ENCODE measurements at regions not wholly inside any gene's neighbourhood (a gene's known extent, or its start where the extent isn't known, plus 50 kb on each side); places are given as distances from the start of the nearest gene placed in this dataset.

DNA sequence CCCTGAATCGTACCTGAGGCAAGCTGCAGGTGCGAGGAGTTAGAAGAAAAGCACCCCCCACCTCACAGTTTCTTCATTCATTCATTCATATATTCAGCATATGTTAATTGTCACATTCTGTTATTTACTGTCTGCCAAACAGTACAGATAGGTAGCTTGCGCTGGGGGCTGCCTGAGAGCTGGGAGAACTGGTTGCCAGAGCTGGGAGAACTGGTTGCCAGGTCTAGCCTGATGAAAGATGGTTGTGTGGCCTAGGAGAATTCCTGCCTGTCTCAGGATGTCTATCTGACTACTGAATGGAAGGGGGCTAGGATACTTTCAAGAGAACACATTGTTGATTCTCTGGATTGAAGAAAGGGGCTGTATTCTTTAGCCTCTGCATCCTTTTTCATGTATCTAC, 225.9 kb upstream of the POU3F1 start:
- no peak overlapping the region for H3K27ac ChIP-seq (ENCODE audit: low read depth in 1 of 2, low read length in 2 of 2)
- no peaks in the 10 kb centered on the region for H3K9me3 ChIP-seq (ENCODE audit: control insufficient read depth in 4 of 4, low read length in 3 of 4)
- H3K27me3 ChIP-seq (ENCODE audit: control insufficient read depth in 4 of 4, insufficient read depth in 4 of 4, low read length in 3 of 4) = no peaks in the 10 kb centered on the region
- DNase-seq (ENCODE audit: low spot score) = no peak
- H3K4me3 ChIP-seq (ENCODE audit: low read depth in 1 of 3, low read length in 3 of 3) = no peak overlapping the region
- H3K36me3 ChIP-seq (ENCODE audit: control insufficient read depth in 4 of 4, insufficient read depth in 3 of 4, low read depth in 1 of 4, low read length in 3 of 4) = no peaks in the 10 kb centered on the region
- TF ChIP-seq, protein P1, sequence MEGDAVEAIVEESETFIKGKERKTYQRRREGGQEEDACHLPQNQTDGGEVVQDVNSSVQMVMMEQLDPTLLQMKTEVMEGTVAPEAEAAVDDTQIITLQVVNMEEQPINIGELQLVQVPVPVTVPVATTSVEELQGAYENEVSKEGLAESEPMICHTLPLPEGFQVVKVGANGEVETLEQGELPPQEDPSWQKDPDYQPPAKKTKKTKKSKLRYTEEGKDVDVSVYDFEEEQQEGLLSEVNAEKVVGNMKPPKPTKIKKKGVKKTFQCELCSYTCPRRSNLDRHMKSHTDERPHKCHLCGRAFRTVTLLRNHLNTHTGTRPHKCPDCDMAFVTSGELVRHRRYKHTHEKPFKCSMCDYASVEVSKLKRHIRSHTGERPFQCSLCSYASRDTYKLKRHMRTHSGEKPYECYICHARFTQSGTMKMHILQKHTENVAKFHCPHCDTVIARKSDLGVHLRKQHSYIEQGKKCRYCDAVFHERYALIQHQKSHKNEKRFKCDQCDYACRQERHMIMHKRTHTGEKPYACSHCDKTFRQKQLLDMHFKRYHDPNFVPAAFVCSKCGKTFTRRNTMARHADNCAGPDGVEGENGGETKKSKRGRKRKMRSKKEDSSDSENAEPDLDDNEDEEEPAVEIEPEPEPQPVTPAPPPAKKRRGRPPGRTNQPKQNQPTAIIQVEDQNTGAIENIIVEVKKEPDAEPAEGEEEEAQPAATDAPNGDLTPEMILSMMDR (IDR thresholded peaks at IDR 0.05; ENCODE audit: low read depth, low read length, missing input control) = no peak
- H3K4me1 ChIP-seq (ENCODE audit: control insufficient read depth in 4 of 4, insufficient read depth in 4 of 4, low read length in 3 of 4) = peaks cover 0 to 3% (median 0%) of the 10 kb centered on the region in 4 donors
- no peak overlapping the region for H3K9ac ChIP-seq (ENCODE audit: low read depth in 1 of 2, low read length in 2 of 2)
- 88% methylated on average over 3 of the region's 3 CpGs for WGBS

DNA sequence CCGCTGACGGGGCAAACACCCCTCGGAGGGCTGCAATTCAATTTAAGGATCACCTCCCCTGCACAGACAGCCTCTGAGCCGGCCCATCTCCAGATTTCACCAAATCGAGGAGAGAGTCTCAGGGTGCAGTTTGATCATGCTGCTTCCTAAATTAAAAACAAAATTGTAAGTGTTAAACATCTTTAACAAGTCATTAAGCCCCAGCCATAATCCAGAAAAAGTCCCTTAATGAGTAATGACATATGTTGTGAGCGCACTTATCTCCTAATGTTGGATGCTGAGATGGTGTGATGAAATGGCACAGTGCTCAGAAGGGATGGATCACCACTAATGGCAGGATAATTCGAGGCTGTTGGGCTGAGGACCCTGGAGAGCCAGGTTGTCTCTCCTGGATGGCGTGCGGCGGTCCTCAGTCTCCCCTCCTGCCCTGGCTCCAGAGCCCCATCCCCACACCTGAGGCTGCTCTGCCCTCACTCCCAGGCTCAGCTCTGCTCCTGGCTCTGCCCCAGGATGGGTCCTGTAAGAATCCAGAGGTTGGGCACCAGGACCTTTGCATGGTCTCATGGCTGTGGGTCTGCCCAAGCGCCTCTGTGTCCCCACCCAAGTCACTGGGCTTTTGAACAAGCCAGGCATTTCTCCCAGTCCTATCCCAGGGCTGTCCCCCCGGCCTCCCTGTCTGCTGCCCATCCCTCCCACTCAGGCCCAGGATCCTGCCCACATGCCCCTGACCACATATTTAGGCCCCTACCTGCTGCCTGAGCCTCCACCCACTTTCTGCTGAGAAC, 224.4 kb upstream of the POU3F1 start:
- H3K9ac ChIP-seq (ENCODE audit: low read depth in 1 of 2, low read length in 2 of 2) = no peak overlapping the region
- no peak for TF ChIP-seq SP1 (IDR thresholded peaks at IDR 0.05)
- TF ChIP-seq RXRA (IDR thresholded peaks at IDR 0.05) = no peak
- no peak for TF ChIP-seq FOXA1 (IDR thresholded peaks at IDR 0.05)
- no peak for TF ChIP-seq YY1 (IDR thresholded peaks at IDR 0.05)
- TF ChIP-seq, protein P2, sequence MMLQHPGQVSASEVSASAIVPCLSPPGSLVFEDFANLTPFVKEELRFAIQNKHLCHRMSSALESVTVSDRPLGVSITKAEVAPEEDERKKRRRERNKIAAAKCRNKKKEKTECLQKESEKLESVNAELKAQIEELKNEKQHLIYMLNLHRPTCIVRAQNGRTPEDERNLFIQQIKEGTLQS (IDR thresholded peaks at IDR 0.05) = no peak
- TF ChIP-seq, protein P3, sequence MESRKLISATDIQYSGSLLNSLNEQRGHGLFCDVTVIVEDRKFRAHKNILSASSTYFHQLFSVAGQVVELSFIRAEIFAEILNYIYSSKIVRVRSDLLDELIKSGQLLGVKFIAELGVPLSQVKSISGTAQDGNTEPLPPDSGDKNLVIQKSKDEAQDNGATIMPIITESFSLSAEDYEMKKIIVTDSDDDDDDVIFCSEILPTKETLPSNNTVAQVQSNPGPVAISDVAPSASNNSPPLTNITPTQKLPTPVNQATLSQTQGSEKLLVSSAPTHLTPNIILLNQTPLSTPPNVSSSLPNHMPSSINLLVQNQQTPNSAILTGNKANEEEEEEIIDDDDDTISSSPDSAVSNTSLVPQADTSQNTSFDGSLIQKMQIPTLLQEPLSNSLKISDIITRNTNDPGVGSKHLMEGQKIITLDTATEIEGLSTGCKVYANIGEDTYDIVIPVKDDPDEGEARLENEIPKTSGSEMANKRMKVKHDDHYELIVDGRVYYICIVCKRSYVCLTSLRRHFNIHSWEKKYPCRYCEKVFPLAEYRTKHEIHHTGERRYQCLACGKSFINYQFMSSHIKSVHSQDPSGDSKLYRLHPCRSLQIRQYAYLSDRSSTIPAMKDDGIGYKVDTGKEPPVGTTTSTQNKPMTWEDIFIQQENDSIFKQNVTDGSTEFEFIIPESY (IDR thresholded peaks at IDR 0.05) = no peak
- no peak for TF ChIP-seq GABPA (IDR thresholded peaks at IDR 0.05 in 1 of 2, conservative IDR thresholded peaks at IDR 0.05 in 1 of 2)
- TF ChIP-seq, protein P4, sequence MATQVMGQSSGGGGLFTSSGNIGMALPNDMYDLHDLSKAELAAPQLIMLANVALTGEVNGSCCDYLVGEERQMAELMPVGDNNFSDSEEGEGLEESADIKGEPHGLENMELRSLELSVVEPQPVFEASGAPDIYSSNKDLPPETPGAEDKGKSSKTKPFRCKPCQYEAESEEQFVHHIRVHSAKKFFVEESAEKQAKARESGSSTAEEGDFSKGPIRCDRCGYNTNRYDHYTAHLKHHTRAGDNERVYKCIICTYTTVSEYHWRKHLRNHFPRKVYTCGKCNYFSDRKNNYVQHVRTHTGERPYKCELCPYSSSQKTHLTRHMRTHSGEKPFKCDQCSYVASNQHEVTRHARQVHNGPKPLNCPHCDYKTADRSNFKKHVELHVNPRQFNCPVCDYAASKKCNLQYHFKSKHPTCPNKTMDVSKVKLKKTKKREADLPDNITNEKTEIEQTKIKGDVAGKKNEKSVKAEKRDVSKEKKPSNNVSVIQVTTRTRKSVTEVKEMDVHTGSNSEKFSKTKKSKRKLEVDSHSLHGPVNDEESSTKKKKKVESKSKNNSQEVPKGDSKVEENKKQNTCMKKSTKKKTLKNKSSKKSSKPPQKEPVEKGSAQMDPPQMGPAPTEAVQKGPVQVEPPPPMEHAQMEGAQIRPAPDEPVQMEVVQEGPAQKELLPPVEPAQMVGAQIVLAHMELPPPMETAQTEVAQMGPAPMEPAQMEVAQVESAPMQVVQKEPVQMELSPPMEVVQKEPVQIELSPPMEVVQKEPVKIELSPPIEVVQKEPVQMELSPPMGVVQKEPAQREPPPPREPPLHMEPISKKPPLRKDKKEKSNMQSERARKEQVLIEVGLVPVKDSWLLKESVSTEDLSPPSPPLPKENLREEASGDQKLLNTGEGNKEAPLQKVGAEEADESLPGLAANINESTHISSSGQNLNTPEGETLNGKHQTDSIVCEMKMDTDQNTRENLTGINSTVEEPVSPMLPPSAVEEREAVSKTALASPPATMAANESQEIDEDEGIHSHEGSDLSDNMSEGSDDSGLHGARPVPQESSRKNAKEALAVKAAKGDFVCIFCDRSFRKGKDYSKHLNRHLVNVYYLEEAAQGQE (IDR thresholded peaks at IDR 0.05) = no peak
- no peak for TF ChIP-seq TAF1 (conservative IDR thresholded peaks at IDR 0.05)
- TF ChIP-seq, protein P1 (IDR thresholded peaks at IDR 0.05; ENCODE audit: low read depth, low read length, missing input control) = no peak
- TF ChIP-seq NR2F2 (IDR thresholded peaks at IDR 0.05) = no peak
- no peak for TF ChIP-seq EGR1 (IDR thresholded peaks at IDR 0.05; ENCODE audit: low read depth in 2 of 2)
- TF ChIP-seq JUND (IDR thresholded peaks at IDR 0.05) = no peak
- TF ChIP-seq RAD21 (IDR thresholded peaks at IDR 0.05) = no peak
- no peak for TF ChIP-seq HNF4A (conservative IDR thresholded peaks at IDR 0.05)
- TF ChIP-seq FOXA2 (IDR thresholded peaks at IDR 0.05) = no peak
- TF ChIP-seq HNF4G (IDR thresholded peaks at IDR 0.05) = no peak
- TF ChIP-seq, protein P5, sequence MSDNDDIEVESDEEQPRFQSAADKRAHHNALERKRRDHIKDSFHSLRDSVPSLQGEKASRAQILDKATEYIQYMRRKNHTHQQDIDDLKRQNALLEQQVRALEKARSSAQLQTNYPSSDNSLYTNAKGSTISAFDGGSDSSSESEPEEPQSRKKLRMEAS (IDR thresholded peaks at IDR 0.05) = no peak
- H3K9me3 ChIP-seq (ENCODE audit: control insufficient read depth in 4 of 4, low read length in 3 of 4) = no peaks in the 10 kb centered on the region
- H3K27ac ChIP-seq (ENCODE audit: low read depth in 1 of 2, low read length in 2 of 2) = no peak overlapping the region
- no peak for DNase-seq (ENCODE audit: low spot score)
- H3K36me3 ChIP-seq (ENCODE audit: control insufficient read depth in 4 of 4, insufficient read depth in 3 of 4, low read depth in 1 of 4, low read length in 3 of 4) = no peaks in the 10 kb centered on the region
- no peak overlapping the region for H3K4me3 ChIP-seq (ENCODE audit: low read depth in 1 of 3, low read length in 3 of 3)
- peaks cover 0 to 3% (median 0%) of the 10 kb centered on the region in 4 donors for H3K4me1 ChIP-seq (ENCODE audit: control insufficient read depth in 4 of 4, insufficient read depth in 4 of 4, low read length in 3 of 4)
- no peaks in the 10 kb centered on the region for H3K27me3 ChIP-seq (ENCODE audit: control insufficient read depth in 4 of 4, insufficient read depth in 4 of 4, low read length in 3 of 4)
- 78% methylated on average over 12 of the region's 12 CpGs for WGBS

Data from liver (tissue), 8 donors.